ENCODE measurements at regions not wholly inside any gene's neighbourhood (a gene's known extent, or its start where the extent isn't known, plus 50 kb on each side); places are given as distances from the start of the nearest gene placed in this dataset.

DNA sequence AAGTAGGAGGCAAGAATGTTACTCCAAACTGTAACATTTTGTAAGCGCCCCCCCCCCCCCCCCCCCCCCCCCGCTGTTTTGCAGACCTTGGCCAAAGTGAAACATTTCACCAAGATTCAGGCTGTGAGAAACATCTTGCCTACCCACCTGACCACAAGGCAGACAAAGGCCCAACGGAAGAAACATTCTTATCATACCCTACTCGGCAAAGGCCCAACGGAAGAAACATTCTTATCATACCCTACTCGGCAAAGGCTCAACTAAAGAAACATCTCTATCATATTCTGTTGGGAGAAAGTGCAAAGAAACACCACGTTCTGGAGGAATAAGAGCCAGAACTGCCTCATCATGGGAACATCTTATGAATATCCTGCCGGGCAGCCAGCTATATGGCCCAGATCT lies 117.1 kb downstream of the JRKL start:
- Histone ChIP-seq H3K4me3 (no peak overlapping the region), H3K4me1 (no peaks in the 10 kb centered on the region), H3K9me3 (no peaks in the 10 kb centered on the region), H3K36me3 (no peaks in the 10 kb centered on the region), H3K27me3 (no peaks in the 10 kb centered on the region), H3K27ac (no peak overlapping the region)
- intact Hi-C loops (cut with DNase I; ENCODE audit: low total_unique reads) (no loop called here), in situ Hi-C loops (cut with MboI; ENCODE audit: low pct_ligation_motif_present in 1 of 4, low pct_unique_long_range_greater_than_20kb in 1 of 4, low sequenced_read_pairs in 3 of 4) (no loop called here)
- no peak for TF ChIP-seq EP300 (IDR thresholded peaks at IDR 0.05; ENCODE audit: low read depth)
- TF ChIP-seq POLR2AphosphoS5 (IDR thresholded peaks at IDR 0.05): no peak
- TF ChIP-seq, protein P1, sequence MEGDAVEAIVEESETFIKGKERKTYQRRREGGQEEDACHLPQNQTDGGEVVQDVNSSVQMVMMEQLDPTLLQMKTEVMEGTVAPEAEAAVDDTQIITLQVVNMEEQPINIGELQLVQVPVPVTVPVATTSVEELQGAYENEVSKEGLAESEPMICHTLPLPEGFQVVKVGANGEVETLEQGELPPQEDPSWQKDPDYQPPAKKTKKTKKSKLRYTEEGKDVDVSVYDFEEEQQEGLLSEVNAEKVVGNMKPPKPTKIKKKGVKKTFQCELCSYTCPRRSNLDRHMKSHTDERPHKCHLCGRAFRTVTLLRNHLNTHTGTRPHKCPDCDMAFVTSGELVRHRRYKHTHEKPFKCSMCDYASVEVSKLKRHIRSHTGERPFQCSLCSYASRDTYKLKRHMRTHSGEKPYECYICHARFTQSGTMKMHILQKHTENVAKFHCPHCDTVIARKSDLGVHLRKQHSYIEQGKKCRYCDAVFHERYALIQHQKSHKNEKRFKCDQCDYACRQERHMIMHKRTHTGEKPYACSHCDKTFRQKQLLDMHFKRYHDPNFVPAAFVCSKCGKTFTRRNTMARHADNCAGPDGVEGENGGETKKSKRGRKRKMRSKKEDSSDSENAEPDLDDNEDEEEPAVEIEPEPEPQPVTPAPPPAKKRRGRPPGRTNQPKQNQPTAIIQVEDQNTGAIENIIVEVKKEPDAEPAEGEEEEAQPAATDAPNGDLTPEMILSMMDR (IDR thresholded peaks at IDR 0.05): no peak
- no peak for TF ChIP-seq POLR2A (IDR thresholded peaks at IDR 0.05)
- DNase-seq: no peak
- WGBS, 2 donors (ENCODE audit: low coverage in 1 of 2): 85% methylated on average over 8 of the region's 8 CpGs; no CpG with 5 or more reads in 1 of the 2 donors

DNA sequence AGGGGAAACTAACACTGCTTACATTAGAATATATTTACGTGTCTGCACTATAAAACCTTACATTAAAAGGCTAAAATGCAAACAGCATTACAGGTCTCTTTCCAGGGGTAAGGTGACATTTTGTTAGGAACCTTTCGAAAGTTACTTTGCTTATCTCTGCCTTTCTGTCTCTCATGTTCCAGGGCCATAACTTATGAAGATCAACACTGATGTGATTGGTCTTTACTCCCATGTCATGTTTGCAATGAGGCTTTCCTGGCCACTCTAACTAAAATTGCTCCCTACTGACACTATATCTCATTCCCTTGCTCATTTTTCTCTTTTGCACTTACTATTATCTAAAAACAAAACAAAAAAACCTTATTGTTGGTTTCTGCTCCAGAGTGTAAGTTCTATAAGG lies 119.0 kb downstream of the JRKL start:
- Histone ChIP-seq H3K4me1 (no peaks in the 10 kb centered on the region), H3K36me3 (no peaks in the 10 kb centered on the region), H3K27me3 (no peaks in the 10 kb centered on the region), H3K27ac (no peak overlapping the region), H3K4me3 (no peak overlapping the region), H3K9me3 (no peaks in the 10 kb centered on the region)
- 84% methylated on average over 2 of the region's 2 CpGs for WGBS, 2 donors (ENCODE audit: low coverage in 1 of 2)
- no peak for DNase-seq
- TF ChIP-seq POLR2AphosphoS5 (IDR thresholded peaks at IDR 0.05) (no peak), POLR2A (IDR thresholded peaks at IDR 0.05) (no peak), EP300 (IDR thresholded peaks at IDR 0.05; ENCODE audit: low read depth) (no peak)
- TF ChIP-seq, protein P1 (IDR thresholded peaks at IDR 0.05): no peak
- intact Hi-C loops (cut with DNase I; ENCODE audit: low total_unique reads) (no loop called here), in situ Hi-C loops (cut with MboI; ENCODE audit: low pct_ligation_motif_present in 1 of 4, low pct_unique_long_range_greater_than_20kb in 1 of 4, low sequenced_read_pairs in 3 of 4) (no loop called here)

DNA sequence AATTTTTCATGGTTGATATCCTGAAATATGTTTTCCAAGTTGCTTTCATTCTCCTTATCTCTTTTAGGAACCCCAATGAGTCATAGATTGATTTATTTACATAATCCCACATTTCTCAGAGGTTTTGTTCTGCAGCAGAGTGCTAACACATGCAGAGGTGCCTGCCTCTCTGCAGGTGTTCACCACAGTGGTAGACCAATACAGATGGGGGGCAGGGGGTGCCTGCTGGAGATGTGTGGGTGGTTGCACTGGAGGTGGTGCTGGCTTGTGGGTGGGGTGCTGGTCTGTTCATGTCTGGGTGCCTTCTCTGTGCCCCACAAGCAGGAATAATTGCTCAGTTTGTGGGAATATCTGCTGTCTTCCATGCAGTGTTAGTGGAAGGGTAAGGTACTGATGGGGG lies 131.1 kb downstream of the JRKL start:
- DNase-seq: no peak
- in situ Hi-C loops (cut with MboI; ENCODE audit: low pct_ligation_motif_present in 1 of 4, low pct_unique_long_range_greater_than_20kb in 1 of 4, low sequenced_read_pairs in 3 of 4): no loop called here

DNA sequence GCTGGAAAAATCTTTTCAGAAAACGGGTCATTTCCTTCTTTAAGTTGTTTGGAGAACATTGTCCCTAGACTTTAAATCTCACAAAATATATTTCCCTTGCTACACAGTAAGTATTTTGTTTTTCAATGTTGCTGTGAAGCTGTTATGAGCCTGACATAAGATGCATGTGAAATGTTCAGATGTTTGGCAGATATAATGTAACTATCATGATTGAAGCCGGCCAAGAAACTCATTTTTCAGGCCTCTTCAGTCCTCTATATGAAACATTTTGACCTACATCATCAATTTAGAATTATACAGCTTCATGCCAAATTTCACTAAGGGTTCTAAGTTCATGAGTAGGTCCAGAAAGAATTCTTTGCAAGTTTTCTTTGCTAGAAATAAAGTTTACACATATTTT lies 133.8 kb downstream of the JRKL start:
- in situ Hi-C loops (cut with MboI; ENCODE audit: low pct_ligation_motif_present in 1 of 4, low pct_unique_long_range_greater_than_20kb in 1 of 4, low sequenced_read_pairs in 3 of 4) (no loop called here), intact Hi-C loops (cut with DNase I; ENCODE audit: low total_unique reads) (no loop called here)
- 67 to 77% methylated on average over 2 of the region's 2 CpGs for WGBS, 2 donors (ENCODE audit: low coverage in 1 of 2)
- H3K4me1 ChIP-seq: no peaks in the 10 kb centered on the region
- H3K36me3 ChIP-seq: no peaks in the 10 kb centered on the region
- no peak for DNase-seq
- H3K9me3 ChIP-seq: no peaks in the 10 kb centered on the region
- TF ChIP-seq, protein P1 (IDR thresholded peaks at IDR 0.05): no peak
- TF ChIP-seq POLR2A (IDR thresholded peaks at IDR 0.05): no peak
- no peak for TF ChIP-seq EP300 (IDR thresholded peaks at IDR 0.05; ENCODE audit: low read depth)
- TF ChIP-seq POLR2AphosphoS5 (IDR thresholded peaks at IDR 0.05): no peak
- H3K4me3 ChIP-seq: no peak overlapping the region
- H3K27ac ChIP-seq: no peak overlapping the region
- no peaks in the 10 kb centered on the region for H3K27me3 ChIP-seq

More for the DNA sequence above, 131.1 kb downstream of the JRKL start:
- no peaks in the 10 kb centered on the region for H3K36me3 ChIP-seq
- H3K27me3 ChIP-seq: no peaks in the 10 kb centered on the region
- H3K4me1 ChIP-seq: no peaks in the 10 kb centered on the region
- intact Hi-C loops (cut with DNase I; ENCODE audit: low total_unique reads): no loop called here
- TF ChIP-seq POLR2AphosphoS5 (IDR thresholded peaks at IDR 0.05): no peak
- TF ChIP-seq POLR2A (IDR thresholded peaks at IDR 0.05): no peak
- TF ChIP-seq, protein P1 (IDR thresholded peaks at IDR 0.05): no peak
- no peak for TF ChIP-seq EP300 (IDR thresholded peaks at IDR 0.05; ENCODE audit: low read depth)
- no peak overlapping the region for H3K27ac ChIP-seq
- no peaks in the 10 kb centered on the region for H3K9me3 ChIP-seq
- no peak overlapping the region for H3K4me3 ChIP-seq
